Hematopoietic multipotent progenitor cell treated with erythropoietin and hydrocortisone succinate and interleukin-3 and kit ligand, for 6 days (in vitro differentiated cells): ENCODE measurements at regions not wholly inside any gene's neighbourhood (a gene's known extent, or its start where the extent isn't known, plus 50 kb on each side); places are given as distances from the start of the nearest gene placed in this dataset.

ENCODE experiments used
- DNase-seq: peaks from one replicate; pipeline ENCODE4 v3.0.0-alpha.2; 2015

GRCh38 chr9:7858166-7858565 lies 58.6 kb upstream of the DMAC1 start:
- no peak for DNase-seq

DNA sequence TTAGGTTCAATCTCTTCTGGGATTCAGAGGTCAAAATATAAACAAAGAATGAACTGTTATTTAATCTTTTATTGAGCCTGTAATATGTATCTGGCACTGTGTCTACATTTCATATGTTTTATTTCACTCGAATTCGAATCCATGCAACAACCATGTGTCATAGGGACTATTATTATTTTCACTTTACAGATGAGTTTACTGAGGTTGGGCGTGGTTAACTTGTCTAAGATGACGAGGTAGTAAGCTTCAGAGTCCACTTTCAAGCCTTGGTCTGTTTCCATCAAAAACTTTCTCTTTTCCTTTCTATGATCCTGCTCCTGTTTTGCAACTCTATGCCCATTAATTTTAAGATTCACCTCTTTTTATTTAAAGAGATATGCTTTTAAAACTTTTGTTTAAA lies 55.2 kb upstream of the DMAC1 start:
- DNase-seq = no peak
